Loucy (cell line): ENCODE measurements at regions not wholly inside any gene's neighbourhood (a gene's known extent, or its start where the extent isn't known, plus 50 kb on each side); places are given as distances from the start of the nearest gene placed in this dataset.

Experiments used
- EZH2phosphoT487 ChIP-seq: fragments of 200-600 bp; IDR thresholded peaks from 2 replicates; pipeline ENCODE4 v1.6.1; 2018; ENCODE audit warnings: antibody characterized with exemption, mild to moderate bottlenecking, moderate library complexity, borderline replicate concordance
- TF ChIP-seq, protein P1 (sequence below): fragments of 200-600 bp; sonication (generic); conservative IDR thresholded peaks from 2 replicates; pipeline ENCODE4 v1.5.1; 2014; ENCODE audit warnings: mild to moderate bottlenecking, antibody characterized with exemption, low read length

DNA sequence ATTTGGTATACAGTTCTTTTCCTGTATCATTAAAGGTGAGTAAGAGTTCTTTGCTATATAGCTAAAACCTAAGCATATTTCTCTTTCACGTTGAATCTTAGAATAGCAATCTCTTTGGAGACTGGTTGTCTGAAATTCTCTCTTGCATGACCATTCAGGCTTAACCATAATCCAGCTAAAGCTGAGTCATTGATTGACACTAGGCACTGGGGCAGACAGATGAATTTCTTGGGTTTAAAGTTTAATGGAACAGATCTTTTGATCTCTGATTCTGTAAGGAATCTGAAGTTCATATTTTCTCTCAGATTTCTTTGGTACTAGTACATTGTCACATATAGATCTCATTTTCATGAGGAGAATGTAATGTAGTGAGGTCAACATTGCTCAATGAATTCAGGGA is 397.3 kb upstream of the MIR17HG start:
- TF ChIP-seq, protein P1, sequence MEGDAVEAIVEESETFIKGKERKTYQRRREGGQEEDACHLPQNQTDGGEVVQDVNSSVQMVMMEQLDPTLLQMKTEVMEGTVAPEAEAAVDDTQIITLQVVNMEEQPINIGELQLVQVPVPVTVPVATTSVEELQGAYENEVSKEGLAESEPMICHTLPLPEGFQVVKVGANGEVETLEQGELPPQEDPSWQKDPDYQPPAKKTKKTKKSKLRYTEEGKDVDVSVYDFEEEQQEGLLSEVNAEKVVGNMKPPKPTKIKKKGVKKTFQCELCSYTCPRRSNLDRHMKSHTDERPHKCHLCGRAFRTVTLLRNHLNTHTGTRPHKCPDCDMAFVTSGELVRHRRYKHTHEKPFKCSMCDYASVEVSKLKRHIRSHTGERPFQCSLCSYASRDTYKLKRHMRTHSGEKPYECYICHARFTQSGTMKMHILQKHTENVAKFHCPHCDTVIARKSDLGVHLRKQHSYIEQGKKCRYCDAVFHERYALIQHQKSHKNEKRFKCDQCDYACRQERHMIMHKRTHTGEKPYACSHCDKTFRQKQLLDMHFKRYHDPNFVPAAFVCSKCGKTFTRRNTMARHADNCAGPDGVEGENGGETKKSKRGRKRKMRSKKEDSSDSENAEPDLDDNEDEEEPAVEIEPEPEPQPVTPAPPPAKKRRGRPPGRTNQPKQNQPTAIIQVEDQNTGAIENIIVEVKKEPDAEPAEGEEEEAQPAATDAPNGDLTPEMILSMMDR = no peak
- TF ChIP-seq EZH2phosphoT487 = no peak
